Skin of body (tissue), 1 donor: ENCODE measurements at regions not wholly inside any gene's neighbourhood (a gene's known extent, or its start where the extent isn't known, plus 50 kb on each side); places are given as distances from the start of the nearest gene placed in this dataset.
A peak's percentile ranks its signal among the peaks of the same experiment; 100 is the strongest.
"Not testable (repeated sequence)": the region's sequence is repeated elsewhere in the genome, so short reads cannot be mapped to it uniquely, and the experiment has no call there.

Source experiments
- DNase-seq: peaks from one replicate; lab custom pipeline; 2025; lab: John Stamatoyannopoulos, UW

DNA sequence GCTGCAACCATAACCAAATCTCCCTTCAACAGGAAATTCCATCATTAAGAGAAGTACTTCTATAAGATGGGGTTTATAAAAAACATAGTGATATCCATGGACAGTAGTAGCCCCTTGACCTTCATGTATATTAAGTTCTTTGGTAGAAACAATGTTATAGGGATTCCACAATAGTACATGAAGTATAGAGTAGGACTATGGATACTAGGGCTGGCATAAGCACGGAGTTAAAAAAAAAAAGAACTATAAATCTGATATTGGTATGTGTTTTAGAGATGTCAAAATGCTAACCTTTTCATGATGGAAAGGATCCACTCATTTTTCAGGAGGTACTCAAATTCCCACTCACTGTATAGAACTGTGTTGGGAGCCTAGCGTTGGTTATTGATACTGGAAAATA is 337.6 kb downstream of the FGF10 start:
- no peak for DNase-seq

DNA sequence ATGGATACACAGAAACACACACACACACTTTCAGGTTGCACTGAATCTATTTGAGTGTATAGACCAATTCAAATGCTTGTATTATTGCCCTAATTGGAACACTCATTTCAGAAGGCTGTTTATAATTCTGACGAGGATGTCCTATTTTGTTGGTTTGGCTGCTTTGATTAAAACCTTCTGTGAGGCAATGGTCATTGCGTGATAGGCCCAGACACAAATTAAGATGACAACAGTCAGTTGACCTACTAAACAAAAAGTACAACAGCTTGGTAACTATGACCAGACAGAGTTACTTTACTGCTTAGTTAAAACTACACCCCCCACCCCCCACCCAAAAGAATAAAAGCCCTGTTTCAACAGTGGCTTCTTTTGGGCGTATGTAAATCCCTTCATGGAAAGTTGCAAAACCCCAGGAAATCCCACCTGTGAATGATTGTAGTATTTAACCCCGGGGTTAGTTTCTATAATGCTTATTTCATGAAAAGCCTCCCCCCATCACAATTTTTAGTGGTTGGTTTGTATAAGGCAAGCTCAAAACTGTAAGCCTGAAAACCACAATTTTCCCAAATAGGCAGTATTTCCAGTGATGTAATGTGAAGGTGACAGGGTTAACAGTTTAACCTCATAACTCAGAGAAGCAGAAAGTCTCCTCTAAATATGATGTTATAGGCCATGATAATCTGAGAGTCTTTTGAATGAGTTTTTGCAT is 340.8 kb downstream of the FGF10 start:
- no peak for DNase-seq

DNA sequence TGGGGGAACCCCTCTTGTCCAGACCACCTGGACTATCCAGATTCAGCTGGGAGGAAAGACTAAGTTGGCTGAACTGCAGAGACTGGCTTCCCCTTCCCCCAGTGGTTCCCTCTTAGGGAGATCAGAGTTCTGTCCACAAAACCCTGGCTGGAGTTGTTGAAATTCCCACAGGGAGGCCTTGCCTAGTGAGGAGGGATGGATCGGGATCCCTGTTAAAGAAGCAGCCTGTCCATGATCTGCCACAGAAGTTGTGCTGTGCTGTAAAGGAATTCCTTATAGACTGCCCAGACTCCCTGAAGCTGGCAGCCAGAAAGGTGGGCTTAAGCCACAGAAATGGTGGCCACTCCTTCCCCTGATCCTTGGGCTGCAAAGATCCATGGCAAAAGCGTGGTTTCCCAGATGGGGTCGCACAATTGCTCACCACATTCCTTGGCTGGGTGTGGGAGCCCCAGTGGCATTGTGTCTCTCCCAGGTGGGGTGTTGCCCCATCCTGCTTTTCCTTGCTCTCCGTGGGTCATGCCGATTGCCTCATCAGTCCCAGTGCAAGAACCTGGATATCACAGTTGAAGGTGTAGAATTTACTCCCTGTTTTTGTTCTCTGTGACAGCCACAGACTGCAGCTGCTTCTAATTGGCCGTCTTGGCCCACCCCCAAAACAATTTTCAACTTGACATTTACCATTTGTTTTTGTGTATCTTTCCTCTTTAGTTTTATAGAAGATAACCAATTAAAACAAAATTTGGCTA is 342.4 kb downstream of the FGF10 start:
- no peak for DNase-seq

DNA sequence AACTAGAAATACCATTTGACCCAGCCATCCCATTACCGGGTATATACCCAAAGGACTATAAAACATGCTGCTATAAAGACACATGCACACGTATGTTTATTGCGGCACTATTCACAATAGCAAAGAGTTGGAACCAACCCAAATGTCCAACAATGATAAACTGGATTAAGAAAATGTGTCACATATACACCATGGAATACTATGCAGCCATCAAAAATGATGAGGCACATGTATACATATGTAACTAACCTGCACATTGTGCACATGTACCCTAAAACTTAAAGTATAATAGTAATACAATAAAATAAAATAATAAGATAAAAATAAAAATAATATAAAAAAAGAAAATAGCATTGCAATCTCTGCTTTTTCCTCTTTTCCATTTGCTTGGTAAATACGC is 344.7 kb downstream of the FGF10 start:
- DNase-seq, result not testable (repeated sequence)

DNA sequence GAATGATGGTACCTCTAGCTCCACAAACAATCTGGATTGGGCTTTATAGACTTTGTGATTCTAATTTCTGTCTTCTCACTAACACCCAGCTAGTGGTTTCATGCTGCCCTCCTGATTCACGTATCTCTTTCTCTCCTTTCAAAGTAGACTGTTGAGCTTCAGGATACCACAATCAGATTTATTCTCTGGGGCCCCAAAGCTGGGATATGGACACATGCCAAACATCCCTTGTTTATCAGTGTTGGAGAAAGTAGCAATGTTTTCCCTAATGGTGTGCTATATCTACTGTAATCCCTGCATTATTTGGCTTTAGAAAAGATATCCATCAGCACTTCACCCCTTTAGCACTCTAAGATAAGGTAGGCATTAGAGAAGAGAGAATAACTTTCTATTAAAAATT is 361.0 kb downstream of the FGF10 start:
- DNase-seq, result no peak

DNA sequence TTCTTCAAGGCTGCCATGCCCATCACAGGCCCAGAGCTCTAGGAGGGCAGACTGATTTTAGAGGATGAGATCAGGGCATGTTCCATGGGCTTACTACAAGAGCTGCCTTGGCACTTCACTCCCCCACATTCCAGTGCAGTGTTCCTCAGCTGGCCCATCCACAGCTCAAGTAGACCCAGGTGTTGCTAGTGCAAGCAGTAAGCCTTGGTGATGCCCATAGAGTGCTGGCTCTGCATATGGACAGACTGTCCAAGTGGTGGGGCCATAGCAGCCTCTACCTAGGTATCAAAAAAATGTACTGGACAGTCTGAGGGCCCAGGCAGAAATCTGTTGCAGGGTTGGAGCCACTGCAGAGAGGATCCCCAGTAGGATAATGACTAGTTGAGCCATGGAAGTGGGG is 366.6 kb downstream of the FGF10 start:
- DNase-seq, result no peak

DNA sequence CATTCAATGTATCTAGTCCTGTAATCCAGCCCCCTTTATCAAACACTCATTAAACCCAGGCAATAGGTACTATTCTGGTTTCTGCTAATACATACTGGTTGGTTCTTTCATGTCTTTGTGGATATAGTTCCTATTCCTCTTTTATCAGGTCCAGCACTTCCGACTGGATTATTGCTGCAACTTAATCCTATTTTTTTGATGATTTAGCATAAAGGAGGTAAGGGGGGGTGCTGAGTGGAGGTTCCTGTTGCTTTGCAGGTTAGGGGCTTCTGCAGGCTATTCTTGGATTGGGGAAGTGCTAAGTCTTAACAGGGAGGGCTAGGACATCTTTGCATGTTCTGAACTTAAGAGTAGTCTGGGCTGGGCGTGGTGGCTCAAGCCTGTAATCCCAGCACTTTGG is 377.7 kb downstream of the FGF10 start:
- DNase-seq, result no peak

DNA sequence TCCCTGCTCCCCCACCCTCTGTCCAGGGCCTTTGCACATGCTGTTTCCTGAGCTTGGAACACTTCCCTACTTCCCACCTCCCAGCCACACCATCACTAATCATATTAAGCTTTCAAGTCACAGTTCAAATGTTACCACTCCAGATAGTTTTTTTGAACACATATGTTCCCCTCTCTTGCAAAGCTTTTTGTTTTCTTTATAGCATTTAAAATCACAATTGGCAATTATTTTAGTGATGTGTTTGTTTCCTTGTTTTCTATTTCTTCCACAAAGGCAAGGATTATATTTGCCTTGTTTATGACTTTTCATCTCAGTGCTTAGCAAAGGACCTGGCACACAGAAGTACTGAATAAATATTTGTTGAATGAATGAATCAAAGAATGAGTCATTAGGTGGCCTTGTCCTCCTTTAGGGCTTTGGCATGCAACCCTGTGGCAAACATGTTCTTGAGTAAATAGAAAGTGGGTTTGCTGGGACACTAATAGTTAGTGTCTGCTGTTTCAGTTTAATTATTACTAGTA is 386.8 kb downstream of the FGF10 start:
- no peak for DNase-seq

DNA sequence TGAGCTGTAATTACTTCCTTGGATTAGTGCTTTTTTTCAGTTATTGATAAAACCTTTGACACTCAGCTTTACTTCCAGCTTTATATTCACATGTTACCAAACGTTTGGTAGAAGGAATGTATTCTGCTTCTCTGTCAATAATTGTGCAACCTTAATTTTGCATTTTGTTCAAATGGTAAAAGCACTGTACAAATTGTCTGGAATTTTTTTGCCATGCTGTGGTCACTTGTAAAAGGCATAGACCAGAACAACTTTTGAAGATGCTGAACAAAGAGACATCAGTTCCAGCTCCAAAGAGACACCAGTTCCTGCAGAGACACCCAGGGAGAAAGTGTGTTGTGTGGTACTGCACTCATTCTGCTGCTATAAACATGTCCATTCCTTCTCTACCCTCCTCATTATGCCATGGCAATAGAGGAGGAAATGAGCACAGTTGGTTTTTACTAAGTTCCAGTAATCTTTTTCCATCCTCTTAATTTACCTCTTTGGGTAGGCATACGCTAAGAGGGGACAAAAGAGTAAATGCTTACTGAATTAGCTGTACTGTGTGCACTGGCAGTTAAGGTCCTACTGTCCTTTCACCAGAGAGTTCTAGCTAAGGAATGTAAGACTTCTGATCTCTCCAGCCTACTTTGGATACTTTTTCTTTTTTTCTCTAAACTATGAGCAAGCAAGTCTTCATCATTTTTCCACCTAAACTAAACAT is 387.4 kb downstream of the FGF10 start:
- no peak for DNase-seq

DNA sequence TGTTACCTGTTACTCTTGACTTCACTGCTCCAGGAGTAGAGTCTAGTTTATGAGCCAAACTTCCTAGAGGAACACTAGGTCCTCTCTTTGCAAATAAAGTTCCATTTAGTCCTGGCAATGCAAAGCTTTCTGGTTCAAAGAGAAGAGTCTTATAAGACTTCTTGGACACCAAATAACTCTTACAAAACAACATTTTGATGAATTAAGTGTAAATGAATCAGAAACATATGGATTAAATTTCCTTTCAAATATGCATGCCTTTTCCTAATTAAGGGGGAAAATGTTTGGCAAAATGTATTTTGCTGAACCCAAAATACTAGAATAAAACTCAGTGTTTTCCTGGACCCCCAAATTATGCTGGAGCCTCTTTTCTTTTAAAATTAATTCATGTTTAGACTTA is 388.0 kb downstream of the FGF10 start:
- no peak for DNase-seq

DNA sequence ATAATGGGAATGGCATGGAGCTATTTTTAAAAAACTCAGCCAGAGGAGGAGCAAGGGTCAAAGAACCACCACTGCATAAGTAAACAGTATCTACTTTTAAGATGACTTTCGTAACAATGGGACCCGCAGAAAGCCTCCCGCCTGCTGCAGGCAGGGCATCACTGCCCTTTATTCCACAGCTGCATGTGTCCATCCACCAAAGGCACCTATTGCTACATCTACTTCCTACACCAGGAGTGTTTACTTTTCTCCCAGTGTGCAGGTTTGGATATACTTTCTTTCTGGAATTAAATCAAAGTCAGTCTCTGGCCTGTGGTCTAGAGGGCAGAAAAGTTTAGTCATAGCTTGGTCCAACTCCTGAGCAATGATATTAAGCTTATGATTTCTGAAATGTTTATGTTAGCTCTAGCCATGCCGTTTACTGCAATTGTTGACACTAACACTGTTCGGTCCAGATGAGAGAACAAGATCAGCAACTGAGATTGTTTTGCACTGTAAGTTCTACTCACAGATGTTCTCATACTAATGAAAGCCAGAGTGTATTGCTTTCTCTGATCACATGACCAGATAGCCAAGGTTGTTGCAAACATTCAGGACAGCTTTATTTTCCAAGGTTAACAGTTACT is 391.5 kb downstream of the FGF10 start:
- no peak for DNase-seq

DNA sequence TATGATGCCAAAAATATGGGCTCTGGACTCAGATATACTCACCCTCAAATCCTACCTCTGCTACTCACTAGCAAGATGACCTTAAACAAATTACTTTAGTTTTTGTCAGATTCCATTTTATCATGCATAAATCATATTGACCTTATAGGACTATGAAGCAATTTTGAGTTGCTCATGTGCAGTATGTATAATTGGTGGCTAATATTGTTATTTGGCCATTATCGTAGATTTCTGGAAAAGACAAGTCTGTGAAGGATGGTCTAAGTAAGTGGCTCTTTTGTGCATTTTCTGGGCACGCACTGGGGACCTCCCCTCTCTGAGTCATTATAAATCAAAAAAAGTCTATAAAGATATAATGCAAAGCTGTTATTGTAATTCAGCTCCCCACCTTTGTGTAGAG is 393.0 kb downstream of the FGF10 start:
- no peak for DNase-seq

DNA sequence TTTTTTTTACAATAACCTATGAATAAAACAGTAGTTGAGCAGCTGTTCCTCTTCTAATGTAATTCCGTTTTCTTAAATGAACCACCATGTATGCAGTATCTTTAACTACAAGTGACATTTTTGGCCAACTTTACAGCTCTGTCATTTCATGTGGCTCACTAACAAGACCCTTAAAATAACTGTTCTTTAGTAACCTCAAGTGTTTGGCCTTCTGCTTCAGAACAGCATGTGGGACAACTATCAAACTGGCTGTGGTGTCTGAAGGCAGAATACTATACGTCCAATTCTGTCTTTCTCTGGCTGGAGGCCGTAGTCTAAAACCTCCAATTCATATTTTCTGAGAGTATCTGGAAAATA is 391.4 kb downstream of the NNT start:
- DNase-seq, result no peak

DNA sequence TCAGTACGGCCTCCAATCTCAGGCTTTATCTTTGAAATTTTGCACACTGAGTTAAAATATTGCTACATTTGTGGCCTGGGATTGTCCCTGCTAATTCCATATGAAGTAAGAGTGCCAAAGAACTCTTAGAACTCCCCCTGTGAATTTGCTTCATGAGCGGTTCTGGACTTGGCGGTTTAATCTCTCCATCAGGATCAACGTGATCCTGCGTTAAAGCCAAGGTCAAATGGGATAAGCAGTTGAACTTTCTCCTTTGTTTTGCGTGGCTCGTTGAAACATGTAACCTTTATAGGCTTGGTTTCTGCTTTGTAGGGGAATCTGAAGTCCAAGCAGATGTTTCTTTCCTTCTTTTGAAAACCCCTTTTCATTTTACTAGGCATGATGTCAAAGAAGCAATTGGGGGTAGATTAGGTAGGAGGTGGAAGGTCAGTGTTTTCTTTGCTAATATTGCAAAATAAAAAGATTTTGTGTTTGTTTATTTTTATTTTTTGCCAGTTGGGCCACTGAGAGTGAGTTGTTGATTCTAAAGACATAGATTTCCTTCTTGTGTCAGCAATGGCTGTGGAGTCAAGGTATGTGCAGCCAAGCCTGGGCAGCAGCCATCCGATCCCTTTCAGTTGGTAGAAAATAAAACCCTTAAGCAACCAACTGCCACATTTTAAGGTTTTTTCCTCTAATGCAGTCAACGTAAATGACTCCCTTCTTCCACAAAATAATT is 390.8 kb downstream of the NNT start:
- no peak for DNase-seq

DNA sequence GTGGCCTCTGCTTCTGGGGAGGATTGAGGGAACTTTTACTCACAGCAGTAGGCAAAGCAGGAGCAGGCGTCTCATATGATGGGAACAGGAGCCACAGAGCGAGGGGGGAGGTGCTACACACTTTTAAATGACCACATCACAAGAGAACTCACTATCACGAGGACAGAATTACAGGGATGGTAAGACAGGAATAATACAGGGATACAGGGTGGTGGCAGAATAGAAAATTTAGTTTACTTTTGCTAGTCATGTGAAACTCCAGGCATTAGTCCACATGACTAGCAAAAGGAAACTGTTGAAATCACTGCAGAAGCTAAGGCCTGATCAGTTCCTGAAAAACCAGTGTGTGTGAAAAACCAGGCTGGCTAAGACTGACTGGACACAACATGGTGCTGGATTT is 382.4 kb downstream of the NNT start:
- DNase-seq, result no peak

DNA sequence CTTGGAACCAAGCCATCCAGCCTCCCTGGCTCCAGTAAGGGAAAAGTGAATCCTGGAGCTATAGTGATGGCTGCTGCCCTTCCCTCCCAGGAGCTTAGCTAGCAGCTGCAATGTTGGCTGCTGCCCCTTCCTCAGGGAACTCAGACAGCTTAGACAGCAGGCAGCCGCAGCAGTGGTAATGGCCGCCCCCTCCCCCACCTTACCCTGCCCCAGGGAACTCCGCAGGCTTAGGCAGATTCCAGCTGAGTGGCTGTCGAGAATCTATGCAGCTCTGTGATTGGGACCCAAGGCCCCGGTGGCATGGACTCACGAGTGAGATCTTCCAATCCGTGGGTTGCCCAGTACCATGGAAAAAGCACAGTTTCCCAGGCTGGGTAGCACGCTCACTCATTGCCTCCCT is 378.6 kb downstream of the NNT start:
- no peak for DNase-seq

DNA sequence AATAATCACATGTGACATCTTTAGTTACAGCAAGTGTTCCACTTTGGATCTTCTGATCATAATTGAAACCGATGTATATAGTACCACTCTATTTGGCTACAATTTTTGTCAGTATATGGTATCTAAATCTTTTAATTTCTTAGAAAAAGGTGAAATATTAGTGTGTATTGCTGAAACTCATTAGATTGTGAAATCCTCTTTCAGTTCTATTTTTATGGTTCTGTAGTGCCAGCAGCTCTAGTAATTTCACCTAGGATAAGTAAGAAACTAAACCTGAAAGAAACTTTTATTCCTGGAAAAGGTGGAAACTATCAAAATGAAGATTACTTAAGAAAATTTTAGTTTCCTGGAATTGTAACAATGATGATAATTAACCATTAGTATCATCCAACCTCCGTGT is 370.9 kb downstream of the NNT start:
- DNase-seq, result no peak

DNA sequence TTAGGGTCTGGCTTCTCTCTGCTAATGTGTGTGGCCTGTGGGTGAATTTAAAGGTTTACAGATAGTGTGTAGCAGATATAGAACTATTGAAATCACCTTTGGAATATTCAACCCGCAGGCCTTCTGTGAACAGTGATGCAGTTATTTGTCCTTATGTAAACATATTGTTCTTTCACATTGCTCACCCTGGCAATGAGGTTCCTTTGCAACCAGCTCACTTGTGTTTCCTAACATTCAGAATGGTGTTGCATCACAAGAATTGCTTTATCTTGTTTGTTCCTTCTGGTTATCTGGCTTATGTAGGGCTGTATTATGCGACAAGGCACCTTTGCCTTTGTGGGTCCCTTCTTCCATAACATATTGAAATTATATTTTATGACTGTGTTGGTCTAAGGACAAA is 370.3 kb downstream of the NNT start:
- DNase-seq, result no peak

DNA sequence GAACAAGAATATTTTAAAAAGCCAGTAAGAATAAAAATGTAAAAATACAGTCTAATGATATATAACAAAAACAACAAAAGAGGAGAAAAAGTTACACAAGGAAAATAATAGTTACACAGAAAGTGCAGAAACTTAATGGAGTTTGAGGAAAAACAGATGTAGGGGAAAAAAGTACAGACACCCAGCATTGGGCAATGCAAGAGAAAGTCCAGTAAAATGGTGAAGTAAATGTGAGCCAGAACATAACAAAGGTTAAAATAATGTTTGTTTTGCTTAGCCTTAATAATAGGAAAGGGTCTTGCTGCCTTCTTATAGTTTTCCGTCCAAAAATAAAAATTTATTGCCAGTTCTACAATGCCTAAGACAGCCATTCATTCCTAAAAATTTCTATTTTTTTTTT is 364.2 kb downstream of the NNT start:
- no peak for DNase-seq

DNA sequence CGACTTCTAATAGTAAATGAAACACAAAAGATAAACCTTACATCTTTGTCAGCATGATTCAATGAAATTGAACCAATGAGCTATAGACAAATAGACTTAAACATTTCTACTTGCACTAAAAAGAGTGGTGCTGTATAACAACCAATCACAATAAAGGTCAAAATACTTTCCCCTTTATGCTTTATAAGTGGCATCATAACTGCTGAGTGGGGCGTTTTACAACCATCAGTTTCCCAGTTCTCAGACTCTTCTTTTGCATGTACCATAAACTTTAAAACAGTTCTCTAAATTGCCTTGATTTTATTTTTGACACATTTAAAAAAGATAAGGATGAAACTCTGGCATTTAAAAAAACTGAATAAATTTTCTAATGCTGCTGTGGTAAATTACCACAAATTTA is 356.2 kb downstream of the NNT start:
- DNase-seq, result no peak

DNA sequence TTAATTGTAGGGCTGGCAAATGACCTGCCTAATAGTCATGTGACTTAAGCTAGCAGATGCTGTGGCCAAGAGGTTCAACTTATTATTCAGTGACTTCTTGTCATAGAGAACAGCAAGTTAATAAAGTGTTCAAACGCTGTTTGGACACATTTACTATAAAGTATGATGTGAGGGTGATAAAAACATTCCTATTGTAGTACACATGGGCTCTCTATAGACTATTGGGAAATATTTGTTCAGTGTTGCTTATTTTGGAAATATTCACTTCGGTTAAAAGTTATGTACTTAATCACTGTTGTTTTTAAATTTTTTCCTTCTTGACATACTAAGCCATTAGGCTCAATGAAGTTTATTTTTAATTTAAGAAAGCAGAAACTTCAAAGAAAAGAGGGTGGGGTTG is 345.0 kb downstream of the NNT start:
- DNase-seq, result peak; percentile 12
